HUDEP-2 (cell line): ENCODE measurements at regions not wholly inside any gene's neighbourhood (a gene's known extent, or its start where the extent isn't known, plus 50 kb on each side); places are given as distances from the start of the nearest gene placed in this dataset.

Experiments used
- DNase-seq, 76 experiments: peaks; one replicate each; lab custom pipeline; 2025; ENCODE audit not compliant: unreplicated experiment in 76 of 76; lab: John Stamatoyannopoulos, UW

GRCh38 chr2:157107460-157107859 lies 150.0 kb upstream of the GALNT5 start:
- no peak for DNase-seq

DNA sequence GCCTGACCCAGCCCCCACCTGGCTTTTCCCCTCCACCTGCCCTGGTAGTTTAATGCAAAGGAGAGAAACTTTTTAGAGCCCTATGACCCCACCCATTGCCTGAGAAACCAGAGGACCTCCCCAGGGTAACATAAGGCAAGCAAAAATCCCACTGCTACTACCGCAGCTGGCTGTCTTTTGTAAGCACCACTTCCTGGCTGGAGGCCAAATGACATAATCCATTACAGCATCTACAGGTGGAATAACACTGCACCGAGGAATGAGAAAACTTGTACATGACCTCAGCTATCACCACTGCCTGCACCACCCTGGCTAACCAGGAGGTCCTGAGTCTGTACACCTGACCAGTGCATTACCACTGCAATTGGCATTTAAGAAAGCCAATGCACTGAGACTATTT lies 149.6 kb upstream of the GALNT5 start:
- DNase-seq = no peak

GRCh38 chr2:157122776-157123175 lies 134.7 kb upstream of the GALNT5 start:
- DNase-seq = no peak

DNA sequence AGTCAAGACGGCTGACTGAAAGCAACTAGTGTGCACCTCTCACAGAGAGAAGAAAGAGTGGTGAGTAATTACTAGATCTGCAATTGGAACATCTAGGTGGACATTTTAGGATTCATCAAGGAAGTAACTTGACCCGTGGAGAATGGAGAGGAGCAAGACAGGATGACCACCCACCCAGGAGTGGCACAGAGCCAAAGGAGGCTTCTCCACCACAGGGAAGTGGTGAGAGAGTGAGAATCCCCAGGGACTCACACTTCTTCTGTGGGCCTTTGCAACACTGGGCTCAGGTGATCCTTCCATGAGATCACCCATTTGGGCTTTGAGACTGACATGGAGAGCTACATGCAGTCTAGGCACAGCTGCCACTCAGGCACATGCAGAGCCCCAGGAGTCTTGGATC lies 132.8 kb upstream of the GALNT5 start:
- no peak for DNase-seq

DNA sequence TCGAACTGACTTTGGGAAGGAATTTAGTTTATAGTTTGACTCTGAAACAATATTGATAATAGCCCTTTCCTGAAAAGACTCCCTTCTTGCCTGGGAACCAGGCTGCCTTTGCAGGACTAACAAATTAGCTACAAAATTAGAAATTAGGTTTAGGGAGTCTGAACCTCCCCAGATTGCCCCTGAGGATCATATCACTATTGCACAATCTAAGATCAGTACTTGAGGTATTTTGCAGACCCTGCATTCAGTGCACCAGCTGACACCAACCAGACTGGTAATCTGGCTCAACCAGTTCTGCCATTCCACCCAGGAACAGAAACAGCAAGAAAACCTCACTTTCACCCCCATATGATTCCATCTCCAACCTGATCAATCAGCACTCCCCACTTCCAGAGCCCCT lies 131.8 kb upstream of the GALNT5 start:
- DNase-seq = no peak

DNA sequence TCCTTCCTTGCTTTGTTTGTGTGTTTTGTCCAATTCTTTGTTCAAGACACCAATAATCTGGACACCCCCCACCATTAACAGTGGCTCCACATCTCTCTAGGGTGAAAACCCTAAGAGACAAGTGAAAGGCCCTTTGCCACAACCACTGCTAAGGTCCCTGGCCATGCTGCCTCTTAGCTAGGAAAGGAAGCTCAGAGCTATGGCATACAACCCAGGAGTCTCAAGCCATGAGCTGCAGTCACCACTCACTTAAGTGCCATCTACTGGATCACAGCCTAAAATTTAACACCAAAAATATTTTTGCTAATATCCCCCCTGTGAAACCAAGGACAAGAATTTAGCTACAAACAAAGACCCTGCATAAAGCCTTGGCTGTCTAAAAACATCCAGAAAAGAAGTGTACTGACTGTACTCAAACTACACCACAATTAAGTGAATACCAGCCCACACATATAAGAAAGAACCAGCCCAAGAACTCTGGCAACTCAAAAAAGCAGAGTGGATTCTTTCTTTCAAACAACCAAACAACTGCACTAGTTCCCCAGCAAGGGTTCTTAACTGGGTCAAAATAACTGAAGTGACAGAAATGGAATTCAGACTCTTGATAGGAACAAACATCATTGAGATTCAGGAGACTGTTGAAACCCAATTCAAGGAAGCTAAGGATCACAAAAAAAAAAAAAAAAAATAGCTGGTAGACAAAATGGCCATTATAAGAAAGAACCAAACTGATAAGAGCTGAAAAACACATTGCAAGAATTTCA lies 130.1 kb upstream of the GALNT5 start:
- DNase-seq = no peak

- DNase-seq = no peak
Observed at GRCh38 chr2:157143901-157144300, 113.6 kb upstream of the GALNT5 start.

GRCh38 chr2:157149270-157149669 lies 108.2 kb upstream of the GALNT5 start:
- no peak for DNase-seq

DNA sequence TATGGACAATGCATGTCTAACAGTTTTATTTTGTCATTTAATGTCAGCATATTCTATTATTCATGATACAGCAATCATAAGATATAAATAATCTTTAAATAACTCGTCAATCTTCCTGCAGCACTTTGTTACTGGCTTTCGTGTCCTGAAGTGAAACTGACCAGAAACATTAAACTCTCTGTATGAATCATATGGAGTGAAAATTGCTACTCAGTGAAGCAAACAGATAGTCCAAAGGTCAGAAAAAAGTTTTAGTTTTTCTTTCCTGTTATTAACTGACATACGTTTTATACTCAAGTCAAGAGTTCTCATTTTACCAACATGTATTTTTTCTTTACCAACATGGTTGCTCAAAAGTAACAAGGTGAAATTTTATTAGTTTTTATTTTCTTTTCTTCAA lies 106.8 kb upstream of the GALNT5 start:
- no peak for DNase-seq

DNA sequence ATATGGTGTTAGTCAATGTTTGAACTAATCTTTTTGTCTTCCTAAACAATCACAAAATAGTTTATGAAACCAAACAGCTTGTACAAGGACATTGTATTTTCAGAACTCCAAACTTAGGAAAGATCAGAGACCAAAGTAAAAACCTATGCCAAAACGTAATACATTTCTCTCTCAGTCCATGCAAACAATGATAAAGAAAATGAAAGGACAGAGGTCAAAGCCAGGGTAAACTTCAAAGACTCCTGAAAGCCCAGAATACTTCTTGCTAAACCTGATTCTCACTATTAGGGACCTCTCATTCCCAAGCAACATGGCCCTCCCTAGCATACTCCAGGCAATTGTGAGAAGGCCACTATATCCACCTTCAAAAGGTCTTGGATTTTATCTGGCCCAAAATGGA lies 105.1 kb upstream of the GALNT5 start:
- no peak for DNase-seq

DNA sequence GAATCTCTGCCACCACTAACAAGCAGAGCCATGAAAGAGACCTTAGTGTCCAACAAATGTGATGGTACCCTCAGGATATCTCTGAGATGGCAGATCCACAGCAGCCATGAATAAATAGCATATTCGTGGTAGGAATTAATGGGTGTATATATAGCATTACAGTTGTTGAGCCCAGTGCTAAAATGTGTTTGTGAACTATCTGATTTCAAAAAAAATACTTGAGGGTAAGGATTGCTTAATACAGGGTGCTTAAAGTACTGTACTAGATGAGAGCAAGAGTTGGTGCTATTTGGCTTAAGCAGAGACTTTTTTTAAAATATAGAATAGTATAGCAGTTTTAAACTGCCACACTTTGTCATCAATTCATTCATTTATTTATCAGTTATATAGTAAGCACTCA lies 101.5 kb upstream of the GALNT5 start:
- DNase-seq = no peak

- no peak for DNase-seq
Observed at GRCh38 chr2:157158111-157158510, 99.4 kb upstream of the GALNT5 start.

- DNase-seq = no peak
Observed at GRCh38 chr2:157159221-157159934, 98.1 kb upstream of the GALNT5 start.

GRCh38 chr2:157160111-157160510 lies 97.4 kb upstream of the GALNT5 start:
- DNase-seq = no peak

- no peak for DNase-seq
Observed at GRCh38 chr2:157164370-157164769, 93.1 kb upstream of the GALNT5 start.

DNA sequence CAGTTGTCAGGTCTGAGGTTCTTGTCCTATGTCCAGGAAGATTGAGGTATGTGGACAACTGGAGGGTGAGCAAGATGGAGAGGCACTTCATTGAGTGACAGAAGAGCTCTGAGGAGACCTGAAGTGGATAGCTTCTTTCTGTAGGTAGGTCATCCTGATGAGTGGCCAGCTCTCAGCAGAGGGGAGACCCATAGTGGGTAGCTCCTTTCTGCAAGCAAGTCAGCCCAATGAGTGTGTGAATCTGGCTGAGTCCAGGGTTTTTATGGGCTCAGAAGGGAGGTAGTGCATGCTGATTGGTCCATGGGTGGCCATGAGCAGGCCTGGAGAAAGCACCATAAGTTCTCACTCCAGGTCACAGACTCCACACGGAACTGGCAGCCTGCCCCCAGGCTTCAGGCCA lies 92.6 kb upstream of the GALNT5 start:
- no peak for DNase-seq

- no peak for DNase-seq
Observed at GRCh38 chr2:157168501-157168900, 89.0 kb upstream of the GALNT5 start.

- no peak for DNase-seq
Observed at GRCh38 chr2:157169889-157170288, 87.6 kb upstream of the GALNT5 start.

DNA sequence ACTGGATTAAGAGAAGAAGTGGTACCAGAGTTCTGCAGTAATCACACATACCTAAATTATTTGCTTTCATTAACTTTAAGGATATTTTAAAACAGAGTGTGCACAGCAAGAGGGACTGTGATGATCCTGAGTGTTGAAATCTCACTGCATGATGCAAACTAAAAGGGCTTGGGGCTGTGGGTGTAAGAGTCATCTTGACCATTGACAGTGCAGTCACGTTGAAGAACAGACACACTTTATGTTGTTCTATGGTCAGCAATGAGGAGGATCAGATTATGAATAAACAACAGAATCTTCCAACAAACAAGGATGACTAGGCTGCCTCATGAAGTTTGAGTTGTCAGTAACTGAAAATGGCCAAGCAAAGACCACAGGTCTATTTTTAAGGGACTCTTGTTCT lies 87.2 kb upstream of the GALNT5 start:
- no peak for DNase-seq

- DNase-seq = no peak
Observed at GRCh38 chr2:157172239-157172638, 85.3 kb upstream of the GALNT5 start.

DNA sequence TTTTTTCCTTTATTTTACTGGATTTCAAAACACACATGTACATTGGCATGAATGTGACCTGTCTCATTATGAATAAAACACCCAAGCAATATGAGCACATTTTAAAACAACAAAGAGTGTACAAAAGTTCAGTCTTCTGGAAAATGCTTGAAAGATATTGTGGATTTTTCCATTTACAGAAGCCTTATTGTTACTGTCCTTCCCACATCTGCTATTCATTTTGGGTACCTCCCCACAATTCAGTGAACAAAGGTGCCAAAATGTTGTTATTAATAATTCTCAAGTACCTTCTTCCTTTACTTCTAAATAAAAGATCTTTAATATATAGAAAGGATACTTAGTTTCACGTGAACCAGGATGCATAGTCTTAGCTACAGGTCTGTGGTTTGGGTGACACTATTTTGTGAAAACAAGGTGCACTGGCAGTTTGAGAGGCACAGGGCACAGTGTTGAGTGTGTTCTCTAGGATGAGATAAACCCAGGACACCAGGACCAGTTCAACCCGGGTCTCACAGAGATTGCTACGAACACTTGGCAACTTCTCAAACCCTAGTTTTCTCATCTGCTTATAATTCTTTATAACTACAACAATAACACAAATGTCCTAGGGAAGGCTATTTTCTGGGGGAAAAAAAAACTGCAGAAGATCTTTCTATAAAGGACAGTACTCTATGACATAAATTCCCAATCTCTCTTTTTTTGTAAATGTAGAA lies 84.5 kb upstream of the GALNT5 start:
- DNase-seq = no peak

GRCh38 chr2:157173740-157174184 lies 83.7 kb upstream of the GALNT5 start:
- DNase-seq = no peak
